GM18520 (cell line): ENCODE measurements at regions not wholly inside any gene's neighbourhood (a gene's known extent, or its start where the extent isn't known, plus 50 kb on each side); places are given as distances from the start of the nearest gene placed in this dataset.
"Not testable (repeated sequence)": the region's sequence is repeated elsewhere in the genome, so short reads cannot be mapped to it uniquely, and the experiment has no call there.

Experiments used
- ATAC-seq: cut with Tn5 transposase; IDR thresholded peaks from one replicate; pipeline ENCODE4 v1.9.1; 2021; ENCODE audit not compliant: unreplicated experiment

- ATAC-seq = no peak
These were observed 635.3 kb downstream of the TMTC2 start for GRCh38 chr12:83321971-83322370.

GRCh38 chr12:83320350-83320749, 633.6 kb downstream of the TMTC2 start:
- no peak for ATAC-seq

GRCh38 chr12:83318386-83319098, 631.8 kb downstream of the TMTC2 start:
- no peak for ATAC-seq

- no peak for ATAC-seq
These were observed 630.9 kb downstream of the TMTC2 start for GRCh38 chr12:83317595-83317994.

- ATAC-seq = no peak
These were observed 627.1 kb downstream of the TMTC2 start for GRCh38 chr12:83313827-83314226.

GRCh38 chr12:83313322-83313721, 626.6 kb downstream of the TMTC2 start:
- no peak for ATAC-seq

- ATAC-seq = no peak
These were observed 590.2 kb downstream of the TMTC2 start for GRCh38 chr12:83276904-83277303.

- ATAC-seq = no peak
These were observed 584.5 kb downstream of the TMTC2 start for GRCh38 chr12:83271201-83271600.

GRCh38 chr12:83265808-83266207, 579.1 kb downstream of the TMTC2 start:
- no peak for ATAC-seq

- ATAC-seq = no peak
These were observed 575.3 kb downstream of the TMTC2 start for GRCh38 chr12:83261998-83262397.

GRCh38 chr12:83260126-83260525, 573.4 kb downstream of the TMTC2 start:
- ATAC-seq = not testable (repeated sequence)

- ATAC-seq = no peak
These were observed 571.0 kb downstream of the TMTC2 start for GRCh38 chr12:83257726-83258125.

- ATAC-seq = no peak
These were observed 569.9 kb downstream of the TMTC2 start for GRCh38 chr12:83256562-83256961.

GRCh38 chr12:83250866-83251265, 564.2 kb downstream of the TMTC2 start:
- no peak for ATAC-seq

- no peak for ATAC-seq
These were observed 558.5 kb downstream of the TMTC2 start for GRCh38 chr12:83245156-83245555.

- ATAC-seq = no peak
These were observed 557.3 kb downstream of the TMTC2 start for GRCh38 chr12:83244001-83244400.

- not testable (repeated sequence) for ATAC-seq
These were observed 547.3 kb downstream of the TMTC2 start for GRCh38 chr12:83233987-83234386.

- ATAC-seq = not testable (repeated sequence)
These were observed 540.3 kb downstream of the TMTC2 start for GRCh38 chr12:83226960-83227359.

GRCh38 chr12:83225806-83226205, 539.1 kb downstream of the TMTC2 start:
- ATAC-seq = no peak

GRCh38 chr12:83224012-83224411, 537.3 kb downstream of the TMTC2 start:
- no peak for ATAC-seq

- no peak for ATAC-seq
These were observed 534.1 kb downstream of the TMTC2 start for GRCh38 chr12:83220774-83221173.

GRCh38 chr12:83216230-83216629, 529.5 kb downstream of the TMTC2 start:
- no peak for ATAC-seq

GRCh38 chr12:83214185-83214584, 527.5 kb downstream of the TMTC2 start:
- no peak for ATAC-seq
